Astrocyte of the spinal cord (primary cell): ENCODE measurements at regions not wholly inside any gene's neighbourhood (a gene's known extent, or its start where the extent isn't known, plus 50 kb on each side); places are given as distances from the start of the nearest gene placed in this dataset.
A peak's percentile ranks its signal among the peaks of the same experiment; 100 is the strongest.

Source experiments
- DNase-seq: peaks from one replicate; pipeline ENCODE4 v3.0.0; 2011; ENCODE audit warnings: low read depth, low spot score
- H3K4me3 ChIP-seq: 2 replicates; pipeline ENCODE4 v1.5.1; 2011; ENCODE audit warnings: low read depth, mild to moderate bottlenecking, low read length, moderate library complexity
- CTCF ChIP-seq: IDR thresholded peaks from 2 replicates; pipeline ENCODE4 v1.5.1; 2012; ENCODE audit warnings: low read depth, mild to moderate bottlenecking, low read length, inconsistent platforms
- in situ Hi-C: cut with HindIII; loops from 2 replicates; pipeline ENCODE4 v1.10.0; 2017; ENCODE audit warnings: low sequenced_read_pairs

DNA sequence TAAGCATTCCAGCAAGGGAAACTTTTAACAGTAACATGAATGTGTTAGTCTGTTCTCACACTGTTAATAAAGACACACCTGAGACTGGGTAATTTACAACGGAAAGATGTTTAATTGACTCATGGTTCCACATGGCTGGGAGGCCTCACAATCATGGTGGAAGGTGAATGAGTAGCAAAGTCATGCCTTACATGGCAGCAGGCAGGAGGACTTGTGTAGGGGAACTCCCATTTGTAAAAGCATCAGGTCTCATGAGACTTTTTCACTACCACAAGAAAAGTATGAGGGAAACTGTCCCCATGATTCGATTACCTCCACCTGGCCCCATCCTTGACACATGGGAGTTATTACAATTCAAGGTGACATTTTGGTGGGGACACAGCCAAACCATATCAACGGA lies 168.3 kb downstream of the PAH start:
- H3K4me3 ChIP-seq, result no peak overlapping the region
- DNase-seq, result no peak
- TF ChIP-seq CTCF, result no peak
- in situ Hi-C loops, result no loop called here

GRCh38 chr12:102746963-102747362 lies 170.1 kb downstream of the PAH start:
- H3K4me3 ChIP-seq, result no peak overlapping the region
- in situ Hi-C loops, result no loop called here
- no peak for TF ChIP-seq CTCF
- DNase-seq, result no peak

- no peak for TF ChIP-seq CTCF
- no peak for DNase-seq
- H3K4me3 ChIP-seq, result no peak overlapping the region
- in situ Hi-C loops, result no loop called here
Observed at GRCh38 chr12:102745971-102746600, 171.0 kb downstream of the PAH start.

DNA sequence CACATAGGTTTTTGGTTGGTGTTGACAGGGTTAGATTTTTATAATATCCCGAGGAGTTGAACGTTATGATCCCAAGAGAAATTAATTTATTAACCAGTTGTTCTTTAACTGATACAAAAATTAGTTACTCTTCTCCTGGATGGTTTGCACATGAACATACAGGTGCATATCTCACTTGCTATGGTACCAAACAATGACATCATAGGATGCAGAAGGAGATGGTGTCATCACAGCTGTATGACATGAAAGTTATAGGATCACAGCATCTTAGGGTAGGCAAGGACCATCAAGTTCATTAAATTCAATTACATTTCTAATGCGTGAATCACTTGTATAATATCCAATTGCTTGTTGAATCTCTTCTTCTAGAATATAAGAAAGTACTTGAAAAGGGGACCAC lies 175.8 kb downstream of the PAH start:
- TF ChIP-seq CTCF, result no peak
- H3K4me3 ChIP-seq, result no peak overlapping the region
- in situ Hi-C loops, result no loop called here
- no peak for DNase-seq

DNA sequence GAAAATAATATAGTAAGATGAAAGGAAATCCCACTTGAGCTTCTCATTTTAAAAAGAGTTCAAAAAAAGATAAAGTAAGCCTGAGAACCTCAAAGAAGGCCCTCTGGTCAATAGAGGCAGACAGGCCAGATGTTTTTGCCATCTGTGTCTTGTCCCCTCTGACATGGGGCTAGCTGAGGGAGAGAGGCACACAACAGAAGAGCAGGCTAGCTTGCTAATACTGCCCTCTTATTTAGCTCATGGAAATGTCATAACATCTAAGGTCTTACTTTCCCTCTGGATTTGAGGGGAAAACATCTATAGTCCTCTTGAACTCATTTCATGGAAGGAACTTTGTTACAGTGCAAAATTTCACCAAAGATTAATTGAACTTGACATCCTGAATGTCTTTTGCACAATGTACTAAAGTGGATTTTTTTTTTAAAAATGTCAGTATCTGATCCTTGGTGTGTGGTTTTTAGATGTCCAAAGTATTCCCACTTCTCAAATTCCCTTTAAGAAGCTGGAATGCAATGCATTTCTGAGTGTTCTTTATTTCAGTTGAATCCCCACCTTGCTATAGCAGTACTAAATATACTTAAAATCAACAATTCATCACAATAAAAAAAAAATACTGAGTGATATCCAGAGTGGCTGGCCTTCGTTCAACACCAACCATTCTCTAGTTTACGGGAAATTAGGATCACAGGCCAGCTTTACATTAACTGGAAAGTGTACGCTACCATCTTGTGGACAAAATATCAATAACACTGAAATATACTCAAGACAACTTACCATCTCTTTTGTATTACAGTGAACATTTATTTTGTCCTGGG lies 176.7 kb downstream of the PAH start:
- in situ Hi-C loops, result no loop called here
- H3K4me3 ChIP-seq, result no peak overlapping the region
- TF ChIP-seq CTCF, result no peak
- DNase-seq, result peak; percentile 35

DNA sequence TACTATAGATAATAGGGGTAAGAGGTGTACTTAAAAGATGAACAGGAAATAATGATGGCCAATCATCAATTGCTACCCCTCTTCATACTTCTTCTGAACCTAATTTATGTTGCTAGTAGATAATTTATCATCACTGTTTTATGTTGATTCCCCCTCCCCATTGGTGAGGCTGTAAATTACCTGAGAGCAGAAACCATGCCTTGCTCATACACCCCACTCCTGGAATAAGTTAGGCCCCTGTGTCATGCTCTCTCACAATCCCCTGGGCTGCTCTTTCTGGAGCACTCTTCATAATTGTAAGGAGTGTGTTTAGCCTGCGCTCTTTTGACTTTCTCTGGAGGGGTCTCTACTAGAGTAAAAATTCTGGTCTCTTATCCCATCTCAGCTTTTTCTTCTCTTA lies 180.7 kb downstream of the PAH start:
- in situ Hi-C loops, result no loop called here

More for the DNA sequence above, 180.7 kb downstream of the PAH start:
- no peak for DNase-seq
- no peak overlapping the region for H3K4me3 ChIP-seq
- TF ChIP-seq CTCF, result no peak
